Upper lobe of right lung (tissue), 1 donor: ENCODE measurements at regions not wholly inside any gene's neighbourhood (a gene's known extent, or its start where the extent isn't known, plus 50 kb on each side); places are given as distances from the start of the nearest gene placed in this dataset.
A peak's percentile ranks its signal among the peaks of the same experiment; 100 is the strongest.

ENCODE experiments used
- ATAC-seq: fragments of 200-7000 bp; cut with Tn5 transposase; one replicate; pipeline ENCODE4 v1.9.1; 2020; ENCODE audit warnings: mild to moderate bottlenecking, moderate library complexity
- DNase-seq: peaks from one replicate; pipeline ENCODE4 v3.0.0-alpha.2; 2020
- H3K27ac ChIP-seq: fragments of 200-600 bp; one replicate; pipeline ENCODE4 v1.8.0; 2022
- H3K27me3 ChIP-seq: fragments of 200-600 bp; one replicate; pipeline ENCODE4 v1.8.0; 2022; ENCODE audit warnings: mild to moderate bottlenecking
- H3K36me3 ChIP-seq: fragments of 200-600 bp; one replicate; pipeline ENCODE4 v1.8.0; 2022
- H3K4me1 ChIP-seq: fragments of 200-600 bp; one replicate; pipeline ENCODE4 v1.8.0; 2022
- H3K4me3 ChIP-seq: fragments of 200-600 bp; one replicate; pipeline ENCODE4 v1.8.0; 2022; ENCODE audit warnings: mild to moderate bottlenecking
- H3K9me3 ChIP-seq: fragments of 200-600 bp; one replicate; pipeline ENCODE4 v1.8.0; 2022
- intact Hi-C: fragments of 100-400 bp; cut with DNase I; formaldehyde crosslinking; loops from one replicate; pipeline ENCODE4 v1.11.0; 2022
- TF ChIP-seq, protein P1 (sequence below): fragments of 200-600 bp; IDR thresholded peaks from one replicate; pipeline ENCODE4 v1.8.0; 2022; ENCODE audit warnings: antibody characterized with exemption
- donor health status: DM: no; HTN: yes; CAD: no; lungs with severe emphysema.

DNA sequence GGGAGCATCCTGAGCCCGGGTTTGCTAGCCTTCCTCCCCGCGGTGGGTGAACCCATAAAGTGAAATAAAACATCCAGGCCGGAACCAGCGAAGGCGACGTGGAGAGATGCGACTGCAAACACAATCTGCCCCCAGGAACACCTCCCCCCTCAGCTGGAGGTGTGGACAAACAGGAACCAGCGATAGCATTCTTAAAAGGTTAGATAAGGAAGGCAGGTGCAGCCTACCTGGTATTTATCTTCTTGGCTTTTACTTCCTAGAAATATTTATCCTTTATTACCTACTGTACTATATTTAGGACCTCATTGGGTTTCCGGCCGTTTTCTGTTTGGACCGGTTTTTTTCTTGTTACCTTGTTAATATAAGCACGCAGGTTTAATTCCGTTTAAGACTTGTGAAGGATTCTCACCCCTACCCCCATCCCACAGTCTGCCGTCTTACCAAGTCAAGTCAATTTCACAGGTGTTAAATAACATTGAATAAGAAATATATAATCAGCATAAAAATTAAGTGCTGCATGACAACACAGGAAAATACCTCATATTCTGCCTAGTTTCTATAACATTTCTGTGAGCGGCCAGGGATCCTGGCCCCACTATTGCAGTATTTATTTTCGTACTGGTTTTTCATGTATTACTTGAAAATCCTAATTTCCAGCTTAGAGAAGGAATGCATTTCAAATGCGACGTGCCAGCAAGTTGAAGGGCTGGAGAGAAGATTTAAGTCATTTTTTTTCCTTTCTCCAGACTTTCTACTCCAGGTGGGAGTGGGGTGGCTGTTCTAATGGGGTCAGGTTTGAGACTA lies 224.0 kb upstream of the ID2 start:
- H3K9me3 ChIP-seq, result no peaks in the 10 kb centered on the region
- H3K36me3 ChIP-seq, result no peaks in the 10 kb centered on the region
- peak overlapping the region; percentile 32 for H3K4me3 ChIP-seq
- H3K27ac ChIP-seq, result peak overlapping the region; percentile 30
- H3K27me3 ChIP-seq, result no peaks in the 10 kb centered on the region
- H3K4me1 ChIP-seq, result peaks cover 15% of the 10 kb centered on the region
- TF ChIP-seq, protein P1, sequence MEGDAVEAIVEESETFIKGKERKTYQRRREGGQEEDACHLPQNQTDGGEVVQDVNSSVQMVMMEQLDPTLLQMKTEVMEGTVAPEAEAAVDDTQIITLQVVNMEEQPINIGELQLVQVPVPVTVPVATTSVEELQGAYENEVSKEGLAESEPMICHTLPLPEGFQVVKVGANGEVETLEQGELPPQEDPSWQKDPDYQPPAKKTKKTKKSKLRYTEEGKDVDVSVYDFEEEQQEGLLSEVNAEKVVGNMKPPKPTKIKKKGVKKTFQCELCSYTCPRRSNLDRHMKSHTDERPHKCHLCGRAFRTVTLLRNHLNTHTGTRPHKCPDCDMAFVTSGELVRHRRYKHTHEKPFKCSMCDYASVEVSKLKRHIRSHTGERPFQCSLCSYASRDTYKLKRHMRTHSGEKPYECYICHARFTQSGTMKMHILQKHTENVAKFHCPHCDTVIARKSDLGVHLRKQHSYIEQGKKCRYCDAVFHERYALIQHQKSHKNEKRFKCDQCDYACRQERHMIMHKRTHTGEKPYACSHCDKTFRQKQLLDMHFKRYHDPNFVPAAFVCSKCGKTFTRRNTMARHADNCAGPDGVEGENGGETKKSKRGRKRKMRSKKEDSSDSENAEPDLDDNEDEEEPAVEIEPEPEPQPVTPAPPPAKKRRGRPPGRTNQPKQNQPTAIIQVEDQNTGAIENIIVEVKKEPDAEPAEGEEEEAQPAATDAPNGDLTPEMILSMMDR, result no peak
- intact Hi-C loops, result no loop called here
- ATAC-seq (peak; percentile 40), DNase-seq (no peak)

- Histone ChIP-seq H3K36me3 (no peaks in the 10 kb centered on the region), H3K27me3 (no peaks in the 10 kb centered on the region), H3K27ac (no peak overlapping the region), H3K4me1 (peaks cover 15% of the 10 kb centered on the region), H3K9me3 (no peaks in the 10 kb centered on the region), H3K4me3 (no peak overlapping the region)
- ATAC-seq (no peak), DNase-seq (no peak)
- TF ChIP-seq, protein P1, result no peak
- intact Hi-C loops, result no loop called here
Measured at GRCh38 chr2:8458503-8459459, 223.1 kb upstream of the ID2 start.

DNA sequence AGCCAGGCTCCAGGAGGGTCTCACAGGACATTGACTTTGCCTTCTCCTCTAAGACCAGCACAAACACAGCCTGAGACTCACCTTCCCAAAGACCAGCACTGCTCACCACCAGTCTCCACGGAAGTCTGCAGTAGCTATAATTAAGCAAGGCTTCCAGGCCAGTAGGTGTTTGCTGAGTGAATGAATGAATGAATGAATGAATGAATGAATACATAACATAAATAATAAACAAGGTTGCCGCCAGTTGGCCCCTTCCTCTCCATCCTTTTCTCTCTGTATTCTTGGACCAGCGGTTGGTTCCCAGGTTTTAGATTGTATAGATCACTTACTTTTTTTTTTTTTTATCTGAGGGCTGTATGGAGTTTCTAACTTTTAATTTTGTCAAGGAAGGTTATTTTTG lies 222.4 kb upstream of the ID2 start:
- no peak overlapping the region for H3K4me3 ChIP-seq
- no peaks in the 10 kb centered on the region for H3K27me3 ChIP-seq
- H3K9me3 ChIP-seq, result no peaks in the 10 kb centered on the region
- peaks cover 15% of the 10 kb centered on the region for H3K4me1 ChIP-seq
- TF ChIP-seq, protein P1, result no peak
- no peaks in the 10 kb centered on the region for H3K36me3 ChIP-seq
- DNase-seq (no peak), ATAC-seq (no peak)
- no peak overlapping the region for H3K27ac ChIP-seq
- intact Hi-C loops, result no loop called here

DNA sequence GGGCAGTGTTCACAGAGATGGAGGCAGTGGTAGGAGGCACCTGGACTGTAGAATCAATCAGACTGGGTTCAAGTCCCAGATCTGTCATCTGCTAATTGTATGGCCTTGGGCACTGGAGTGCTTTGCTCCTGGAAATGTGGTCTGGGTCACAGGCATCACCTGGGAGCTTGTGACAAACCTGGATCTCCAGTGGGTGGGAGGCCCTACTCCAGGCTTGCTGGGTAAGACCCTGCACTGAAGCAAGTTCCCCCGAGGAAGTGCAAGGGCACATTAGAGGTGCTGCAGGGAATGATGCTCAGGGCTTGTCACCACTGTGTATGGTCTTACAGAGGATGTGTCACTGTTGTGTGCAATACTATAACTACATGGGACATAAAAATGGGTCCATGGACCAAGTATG lies 220.5 kb upstream of the ID2 start:
- TF ChIP-seq, protein P1, result no peak
- H3K9me3 ChIP-seq, result no peaks in the 10 kb centered on the region
- ATAC-seq (no peak), DNase-seq (no peak)
- peaks cover 8% of the 10 kb centered on the region for H3K4me1 ChIP-seq
- H3K27me3 ChIP-seq, result no peaks in the 10 kb centered on the region
- no peak overlapping the region for H3K27ac ChIP-seq
- intact Hi-C loops, result no loop called here
- H3K36me3 ChIP-seq, result no peaks in the 10 kb centered on the region
- H3K4me3 ChIP-seq, result no peak overlapping the region

DNA sequence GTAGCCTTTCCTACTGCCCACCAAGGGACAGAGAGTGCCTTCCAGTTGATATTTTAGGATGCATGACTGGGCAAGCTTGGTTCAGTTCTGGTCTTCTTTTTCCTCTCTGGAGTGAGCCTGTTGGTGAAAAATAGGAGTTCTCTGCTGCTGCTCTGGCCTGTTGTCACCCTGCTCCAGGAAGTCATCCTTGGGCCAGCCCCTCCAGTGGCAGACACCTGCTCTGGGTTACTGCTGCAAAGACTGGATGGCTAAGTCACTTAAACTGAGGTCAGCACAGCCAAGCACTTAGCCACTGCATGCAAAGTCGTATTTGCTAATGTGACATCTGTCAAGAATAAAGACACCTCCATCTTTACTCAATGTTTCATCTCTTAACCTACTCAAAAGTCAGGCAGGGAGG lies 219.6 kb upstream of the ID2 start:
- DNase-seq, result no peak
- Histone ChIP-seq H3K27me3 (no peaks in the 10 kb centered on the region), H3K27ac (no peak overlapping the region), H3K9me3 (no peaks in the 10 kb centered on the region), H3K4me1 (peaks cover 5% of the 10 kb centered on the region), H3K36me3 (no peaks in the 10 kb centered on the region), H3K4me3 (no peak overlapping the region)
- TF ChIP-seq, protein P1, result no peak
- no peak for ATAC-seq
- intact Hi-C loops, result no loop called here
